ENCODE measurements at regions not wholly inside any gene's neighbourhood (a gene's known extent, or its start where the extent isn't known, plus 50 kb on each side); places are given as distances from the start of the nearest gene placed in this dataset.
A peak's percentile ranks its signal among the peaks of the same experiment; 100 is the strongest.
"Not testable (repeated sequence)": the region's sequence is repeated elsewhere in the genome, so short reads cannot be mapped to it uniquely, and the experiment has no call there.

DNA sequence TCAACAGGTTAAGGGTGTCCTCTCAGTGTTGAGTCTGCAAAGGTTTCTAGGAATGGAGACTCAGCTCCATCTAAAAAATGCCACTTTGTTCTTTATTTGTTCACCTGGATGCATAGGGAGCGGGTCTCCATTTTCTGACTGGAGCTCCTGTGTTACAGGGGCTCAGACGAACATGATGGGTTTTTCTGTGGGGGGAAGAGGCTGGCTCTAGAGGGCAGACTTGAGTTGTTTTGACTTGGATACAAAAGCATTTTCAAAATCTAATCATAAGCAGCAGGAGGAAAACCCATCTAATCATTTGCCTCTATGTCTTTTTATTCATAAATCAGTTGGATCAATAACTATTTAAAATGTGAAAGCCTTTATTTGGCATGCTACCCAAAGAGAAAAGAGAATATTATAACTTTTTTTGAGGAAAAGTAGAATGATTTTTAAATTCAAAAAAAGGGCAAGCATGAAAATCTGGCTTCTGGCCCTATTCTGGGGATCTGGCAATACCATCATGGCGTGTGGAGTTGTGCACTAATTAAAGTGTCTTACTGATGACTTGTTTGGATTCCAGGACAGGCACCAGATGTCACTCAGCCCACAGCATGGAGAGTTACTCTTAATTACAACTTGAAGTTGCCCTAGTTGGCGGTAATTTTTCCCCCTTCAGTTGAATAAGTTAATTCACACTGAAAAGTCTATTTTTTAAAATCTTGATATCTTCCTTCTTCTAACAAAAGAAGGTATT is 594.9 kb downstream of the REEP3 start:
- no peaks in the 10 kb centered on the region for H4K20me1 ChIP-seq (ENCODE audit: insufficient read depth, low read length)
- no peaks in the 10 kb centered on the region for H3K79me2 ChIP-seq (ENCODE audit: insufficient read depth, low read length)
- no peak overlapping the region for H2AFZ ChIP-seq (ENCODE audit: low read length)
- no peaks in the 10 kb centered on the region for H3K9me3 ChIP-seq (ENCODE audit: low read length)
- no peaks in the 10 kb centered on the region for H3K9me2 ChIP-seq (ENCODE audit: low read depth, low read length)
- TF ChIP-seq EZH2 (IDR thresholded peaks at IDR 0.05; ENCODE audit: borderline replicate concordance, low read length), result no peak
- TF ChIP-seq, protein P1, sequence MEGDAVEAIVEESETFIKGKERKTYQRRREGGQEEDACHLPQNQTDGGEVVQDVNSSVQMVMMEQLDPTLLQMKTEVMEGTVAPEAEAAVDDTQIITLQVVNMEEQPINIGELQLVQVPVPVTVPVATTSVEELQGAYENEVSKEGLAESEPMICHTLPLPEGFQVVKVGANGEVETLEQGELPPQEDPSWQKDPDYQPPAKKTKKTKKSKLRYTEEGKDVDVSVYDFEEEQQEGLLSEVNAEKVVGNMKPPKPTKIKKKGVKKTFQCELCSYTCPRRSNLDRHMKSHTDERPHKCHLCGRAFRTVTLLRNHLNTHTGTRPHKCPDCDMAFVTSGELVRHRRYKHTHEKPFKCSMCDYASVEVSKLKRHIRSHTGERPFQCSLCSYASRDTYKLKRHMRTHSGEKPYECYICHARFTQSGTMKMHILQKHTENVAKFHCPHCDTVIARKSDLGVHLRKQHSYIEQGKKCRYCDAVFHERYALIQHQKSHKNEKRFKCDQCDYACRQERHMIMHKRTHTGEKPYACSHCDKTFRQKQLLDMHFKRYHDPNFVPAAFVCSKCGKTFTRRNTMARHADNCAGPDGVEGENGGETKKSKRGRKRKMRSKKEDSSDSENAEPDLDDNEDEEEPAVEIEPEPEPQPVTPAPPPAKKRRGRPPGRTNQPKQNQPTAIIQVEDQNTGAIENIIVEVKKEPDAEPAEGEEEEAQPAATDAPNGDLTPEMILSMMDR (IDR thresholded peaks at IDR 0.05; ENCODE audit: low read length), result peak; percentile 52
- no peak overlapping the region for H3K4me3 ChIP-seq (ENCODE audit: low read depth, low read length, poor library complexity, severe bottlenecking)
- H3K4me2 ChIP-seq (ENCODE audit: low read length), result no peak overlapping the region
- H3K36me3 ChIP-seq (ENCODE audit: insufficient read depth, low read length), result no peaks in the 10 kb centered on the region
- H3K27me3 ChIP-seq (ENCODE audit: insufficient read depth, low read length), result no peaks in the 10 kb centered on the region
- H3F3A ChIP-seq (ENCODE audit: insufficient read depth, low read length), result no peaks in the 10 kb centered on the region
- H3K9ac ChIP-seq (ENCODE audit: low read length), result no peak overlapping the region
- H3K4me1 ChIP-seq (ENCODE audit: insufficient read depth, low read length, severe bottlenecking), result no peaks in the 10 kb centered on the region
- H3K27ac ChIP-seq (ENCODE audit: low read depth, low read length, poor library complexity, severe bottlenecking), result no peak overlapping the region

DNA sequence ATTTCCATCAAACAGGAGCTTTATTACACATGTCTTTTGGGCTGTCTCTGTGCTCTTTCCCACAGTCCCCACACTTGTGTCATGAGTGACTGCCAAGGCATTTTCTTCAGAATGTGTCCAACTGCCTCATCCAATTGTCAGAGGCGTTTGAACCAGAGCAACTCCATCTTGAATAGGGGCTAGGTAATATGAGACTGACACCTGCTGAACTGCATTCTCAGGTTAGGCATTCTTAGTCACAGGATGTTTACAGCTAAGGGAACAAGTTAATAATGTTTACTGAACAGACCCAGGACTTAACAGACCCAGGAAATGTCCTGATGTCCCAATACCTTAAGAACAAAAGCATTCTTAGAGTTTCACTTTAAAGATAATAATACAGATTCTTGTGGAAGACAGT is 595.5 kb downstream of the REEP3 start:
- Histone ChIP-seq H3K4me3 (ENCODE audit: low read depth, low read length, poor library complexity, severe bottlenecking) (no peak overlapping the region), H3K4me2 (ENCODE audit: low read length) (no peak overlapping the region), H3K9me3 (ENCODE audit: low read length) (no peaks in the 10 kb centered on the region), H3K9ac (ENCODE audit: low read length) (no peak overlapping the region), H3F3A (ENCODE audit: insufficient read depth, low read length) (no peaks in the 10 kb centered on the region), H3K79me2 (ENCODE audit: insufficient read depth, low read length) (no peaks in the 10 kb centered on the region), H3K36me3 (ENCODE audit: insufficient read depth, low read length) (no peaks in the 10 kb centered on the region), H4K20me1 (ENCODE audit: insufficient read depth, low read length) (no peaks in the 10 kb centered on the region), H3K9me2 (ENCODE audit: low read depth, low read length) (no peaks in the 10 kb centered on the region), H2AFZ (ENCODE audit: low read length) (no peak overlapping the region), H3K27me3 (ENCODE audit: insufficient read depth, low read length) (no peaks in the 10 kb centered on the region), H3K27ac (ENCODE audit: low read depth, low read length, poor library complexity, severe bottlenecking) (no peak overlapping the region), H3K4me1 (ENCODE audit: insufficient read depth, low read length, severe bottlenecking) (no peaks in the 10 kb centered on the region)
- TF ChIP-seq EZH2 (IDR thresholded peaks at IDR 0.05; ENCODE audit: borderline replicate concordance, low read length), result no peak
- TF ChIP-seq, protein P1 (IDR thresholded peaks at IDR 0.05; ENCODE audit: low read length), result no peak

DNA sequence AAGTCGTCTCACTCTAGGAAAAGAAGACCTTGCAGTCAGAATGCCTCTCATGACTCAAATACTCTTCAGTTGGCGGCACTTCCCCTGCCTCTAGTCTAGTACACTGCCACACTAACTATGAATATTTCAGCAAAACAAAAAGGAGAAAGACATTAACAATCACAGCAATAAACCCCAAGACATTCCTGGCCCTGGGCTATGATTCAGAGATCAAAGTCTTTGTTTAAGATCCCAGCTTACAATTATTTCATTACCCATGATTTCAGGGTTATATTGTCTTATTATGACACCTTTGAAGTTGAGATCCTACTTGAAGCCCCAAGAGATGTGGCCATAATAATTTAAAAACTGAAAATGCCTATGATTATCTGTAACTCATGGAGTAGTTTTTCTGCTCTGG is 597.5 kb downstream of the REEP3 start:
- Histone ChIP-seq H3K4me3 (ENCODE audit: low read depth, low read length, poor library complexity, severe bottlenecking) (no peak overlapping the region), H3K4me2 (ENCODE audit: low read length) (no peak overlapping the region), H3K9ac (ENCODE audit: low read length) (no peak overlapping the region), H3K27ac (ENCODE audit: low read depth, low read length, poor library complexity, severe bottlenecking) (no peak overlapping the region), H3K79me2 (ENCODE audit: insufficient read depth, low read length) (no peaks in the 10 kb centered on the region), H3K36me3 (ENCODE audit: insufficient read depth, low read length) (no peaks in the 10 kb centered on the region), H3F3A (ENCODE audit: insufficient read depth, low read length) (no peaks in the 10 kb centered on the region), H3K9me3 (ENCODE audit: low read length) (no peaks in the 10 kb centered on the region), H3K9me2 (ENCODE audit: low read depth, low read length) (no peaks in the 10 kb centered on the region), H3K27me3 (ENCODE audit: insufficient read depth, low read length) (no peaks in the 10 kb centered on the region), H3K4me1 (ENCODE audit: insufficient read depth, low read length, severe bottlenecking) (no peaks in the 10 kb centered on the region), H4K20me1 (ENCODE audit: insufficient read depth, low read length) (no peaks in the 10 kb centered on the region), H2AFZ (ENCODE audit: low read length) (no peak overlapping the region)
- TF ChIP-seq, protein P1 (IDR thresholded peaks at IDR 0.05; ENCODE audit: low read length), result no peak
- TF ChIP-seq EZH2 (IDR thresholded peaks at IDR 0.05; ENCODE audit: borderline replicate concordance, low read length), result no peak

DNA sequence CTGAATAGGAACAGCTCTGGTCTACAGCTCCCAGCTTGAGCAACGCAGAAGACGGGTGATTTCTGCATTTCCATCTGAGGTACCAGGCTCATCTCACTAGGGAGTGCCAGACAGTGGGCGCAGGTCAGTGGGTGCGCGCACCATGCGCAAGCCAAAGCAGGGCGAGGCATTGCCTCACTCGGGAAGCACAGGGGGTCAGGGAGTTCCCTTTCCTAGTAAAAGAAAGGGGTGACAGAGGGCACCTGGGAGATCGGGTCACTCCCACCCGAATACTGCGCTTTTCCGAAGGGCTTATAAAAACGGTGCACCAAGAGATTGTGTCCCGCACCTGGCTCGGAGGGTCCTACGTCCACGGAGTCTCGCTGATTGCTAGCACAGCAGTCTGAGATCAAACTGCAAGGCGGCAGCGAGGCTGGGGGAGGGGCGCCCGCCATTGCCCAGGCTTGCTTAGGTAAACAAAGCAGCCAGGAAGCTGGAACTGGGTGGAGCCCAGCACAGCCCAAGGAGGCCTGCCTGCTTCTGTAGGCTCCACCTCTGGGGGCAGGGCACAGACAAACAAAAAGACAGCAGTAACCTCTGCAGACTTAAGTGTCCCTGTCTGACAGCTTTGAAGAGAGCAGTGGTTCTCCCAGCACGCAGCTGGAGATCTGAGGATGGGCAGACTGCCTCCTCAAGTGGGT is 599.2 kb downstream of the REEP3 start:
- not testable (repeated sequence) for H3K4me2 ChIP-seq (ENCODE audit: low read length); H4K20me1 ChIP-seq (ENCODE audit: insufficient read depth, low read length); H3K4me1 ChIP-seq (ENCODE audit: insufficient read depth, low read length, severe bottlenecking); H3K27me3 ChIP-seq (ENCODE audit: insufficient read depth, low read length); H3K9me3 ChIP-seq (ENCODE audit: low read length); H3K79me2 ChIP-seq (ENCODE audit: insufficient read depth, low read length); H3K4me3 ChIP-seq (ENCODE audit: low read depth, low read length, poor library complexity, severe bottlenecking); H3K9me2 ChIP-seq (ENCODE audit: low read depth, low read length); H3K36me3 ChIP-seq (ENCODE audit: insufficient read depth, low read length); H3F3A ChIP-seq (ENCODE audit: insufficient read depth, low read length); H3K27ac ChIP-seq (ENCODE audit: low read depth, low read length, poor library complexity, severe bottlenecking); H2AFZ ChIP-seq (ENCODE audit: low read length); H3K9ac ChIP-seq (ENCODE audit: low read length)
